ENCODE measurements at regions not wholly inside any gene's neighbourhood (a gene's known extent, or its start where the extent isn't known, plus 50 kb on each side); places are given as distances from the start of the nearest gene placed in this dataset.

DNA sequence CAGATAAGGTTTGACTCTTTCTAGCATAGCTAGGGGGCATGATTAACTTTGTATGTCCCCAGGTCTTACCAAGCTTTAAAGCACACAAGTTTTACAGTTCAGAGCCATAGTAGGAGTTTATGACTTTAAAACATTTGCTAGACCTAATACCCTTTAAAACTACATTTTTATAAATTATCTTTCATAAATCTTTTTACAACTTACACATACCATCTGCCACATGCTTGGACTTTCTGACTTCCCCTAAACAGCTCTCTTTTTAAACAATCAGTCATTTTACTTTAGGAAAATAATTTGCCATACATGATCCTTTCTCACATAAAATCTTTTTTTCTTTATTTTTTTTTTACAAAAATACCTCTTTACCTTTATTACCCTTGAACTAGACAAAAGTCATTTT is 735.3 kb upstream of the CADM2 start:
- Histone ChIP-seq H3K9ac (ENCODE audit: low read length) (no peak overlapping the region), H3K9me3 (ENCODE audit: low read length) (no peaks in the 10 kb centered on the region), H3K27me3 (ENCODE audit: insufficient read depth, low read depth, low read length) (no peaks in the 10 kb centered on the region)

DNA sequence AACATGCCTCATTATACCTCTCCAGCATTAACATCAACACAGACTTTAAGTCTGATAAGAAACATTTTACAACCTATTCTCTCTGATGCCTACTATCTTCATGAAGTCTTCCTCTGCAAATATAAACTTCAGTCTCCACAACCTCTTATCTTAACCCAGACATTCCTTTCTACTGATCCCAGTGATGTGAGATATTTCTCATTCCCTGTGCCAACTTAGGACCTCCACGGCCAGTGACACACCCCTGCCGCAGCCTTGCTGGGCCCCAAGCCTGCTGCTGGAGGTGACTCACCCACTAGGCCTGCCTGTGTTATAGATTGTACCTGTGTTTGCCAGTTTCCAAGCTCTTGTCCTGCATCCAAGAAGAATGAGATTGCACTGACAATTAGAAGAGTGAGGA is 734.5 kb upstream of the CADM2 start:
- no peaks in the 10 kb centered on the region for H4K20me1 ChIP-seq (ENCODE audit: insufficient read depth)
- H3K9ac ChIP-seq (ENCODE audit: low read length) = no peak overlapping the region
- no peaks in the 10 kb centered on the region for H3K9me3 ChIP-seq (ENCODE audit: low read length)
- TF ChIP-seq SMC3 (conservative IDR thresholded peaks at IDR 0.05; ENCODE audit: poor library complexity) (no peak), TAF1 (IDR thresholded peaks at IDR 0.05; ENCODE audit: low read depth) (no peak), MXI1 (conservative IDR thresholded peaks at IDR 0.05; ENCODE audit: poor library complexity, severe bottlenecking) (no peak), EZH2 (IDR thresholded peaks at IDR 0.05; ENCODE audit: borderline replicate concordance, insufficient read depth, low read length, poor library complexity, severe bottlenecking) (no peak), POLR2AphosphoS5 (IDR thresholded peaks at IDR 0.05) (no peak), RAD21 (conservative IDR thresholded peaks at IDR 0.05) (no peak), EP300 (conservative IDR thresholded peaks at IDR 0.05; ENCODE audit: poor library complexity, severe bottlenecking) (no peak)
- TF ChIP-seq, protein P1, sequence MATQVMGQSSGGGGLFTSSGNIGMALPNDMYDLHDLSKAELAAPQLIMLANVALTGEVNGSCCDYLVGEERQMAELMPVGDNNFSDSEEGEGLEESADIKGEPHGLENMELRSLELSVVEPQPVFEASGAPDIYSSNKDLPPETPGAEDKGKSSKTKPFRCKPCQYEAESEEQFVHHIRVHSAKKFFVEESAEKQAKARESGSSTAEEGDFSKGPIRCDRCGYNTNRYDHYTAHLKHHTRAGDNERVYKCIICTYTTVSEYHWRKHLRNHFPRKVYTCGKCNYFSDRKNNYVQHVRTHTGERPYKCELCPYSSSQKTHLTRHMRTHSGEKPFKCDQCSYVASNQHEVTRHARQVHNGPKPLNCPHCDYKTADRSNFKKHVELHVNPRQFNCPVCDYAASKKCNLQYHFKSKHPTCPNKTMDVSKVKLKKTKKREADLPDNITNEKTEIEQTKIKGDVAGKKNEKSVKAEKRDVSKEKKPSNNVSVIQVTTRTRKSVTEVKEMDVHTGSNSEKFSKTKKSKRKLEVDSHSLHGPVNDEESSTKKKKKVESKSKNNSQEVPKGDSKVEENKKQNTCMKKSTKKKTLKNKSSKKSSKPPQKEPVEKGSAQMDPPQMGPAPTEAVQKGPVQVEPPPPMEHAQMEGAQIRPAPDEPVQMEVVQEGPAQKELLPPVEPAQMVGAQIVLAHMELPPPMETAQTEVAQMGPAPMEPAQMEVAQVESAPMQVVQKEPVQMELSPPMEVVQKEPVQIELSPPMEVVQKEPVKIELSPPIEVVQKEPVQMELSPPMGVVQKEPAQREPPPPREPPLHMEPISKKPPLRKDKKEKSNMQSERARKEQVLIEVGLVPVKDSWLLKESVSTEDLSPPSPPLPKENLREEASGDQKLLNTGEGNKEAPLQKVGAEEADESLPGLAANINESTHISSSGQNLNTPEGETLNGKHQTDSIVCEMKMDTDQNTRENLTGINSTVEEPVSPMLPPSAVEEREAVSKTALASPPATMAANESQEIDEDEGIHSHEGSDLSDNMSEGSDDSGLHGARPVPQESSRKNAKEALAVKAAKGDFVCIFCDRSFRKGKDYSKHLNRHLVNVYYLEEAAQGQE (IDR thresholded peaks at IDR 0.05; ENCODE audit: borderline replicate concordance) = no peak
- TF ChIP-seq, protein P2, sequence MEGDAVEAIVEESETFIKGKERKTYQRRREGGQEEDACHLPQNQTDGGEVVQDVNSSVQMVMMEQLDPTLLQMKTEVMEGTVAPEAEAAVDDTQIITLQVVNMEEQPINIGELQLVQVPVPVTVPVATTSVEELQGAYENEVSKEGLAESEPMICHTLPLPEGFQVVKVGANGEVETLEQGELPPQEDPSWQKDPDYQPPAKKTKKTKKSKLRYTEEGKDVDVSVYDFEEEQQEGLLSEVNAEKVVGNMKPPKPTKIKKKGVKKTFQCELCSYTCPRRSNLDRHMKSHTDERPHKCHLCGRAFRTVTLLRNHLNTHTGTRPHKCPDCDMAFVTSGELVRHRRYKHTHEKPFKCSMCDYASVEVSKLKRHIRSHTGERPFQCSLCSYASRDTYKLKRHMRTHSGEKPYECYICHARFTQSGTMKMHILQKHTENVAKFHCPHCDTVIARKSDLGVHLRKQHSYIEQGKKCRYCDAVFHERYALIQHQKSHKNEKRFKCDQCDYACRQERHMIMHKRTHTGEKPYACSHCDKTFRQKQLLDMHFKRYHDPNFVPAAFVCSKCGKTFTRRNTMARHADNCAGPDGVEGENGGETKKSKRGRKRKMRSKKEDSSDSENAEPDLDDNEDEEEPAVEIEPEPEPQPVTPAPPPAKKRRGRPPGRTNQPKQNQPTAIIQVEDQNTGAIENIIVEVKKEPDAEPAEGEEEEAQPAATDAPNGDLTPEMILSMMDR (IDR thresholded peaks at IDR 0.05; ENCODE audit: poor library complexity, severe bottlenecking) = no peak
- no peaks in the 10 kb centered on the region for H3F3A ChIP-seq (ENCODE audit: insufficient read depth, low read length, poor library complexity, severe bottlenecking)
- no peak overlapping the region for H3K4me3 ChIP-seq (ENCODE audit: low read length)
- H2AFZ ChIP-seq (ENCODE audit: low read depth, low read length) = no peak overlapping the region
- H3K4me2 ChIP-seq (ENCODE audit: low read length) = no peak overlapping the region
- no peaks in the 10 kb centered on the region for H3K36me3 ChIP-seq (ENCODE audit: insufficient read depth, low read length)
- no peaks in the 10 kb centered on the region for H3K27me3 ChIP-seq (ENCODE audit: insufficient read depth, low read depth, low read length)
- no peaks in the 10 kb centered on the region for H3K79me2 ChIP-seq (replicated peaks; ENCODE audit: insufficient read depth, low read length)
- no peaks in the 10 kb centered on the region for H3K9me2 ChIP-seq (ENCODE audit: insufficient read depth, low read length)
- H3K27ac ChIP-seq (ENCODE audit: low read length) = no peak overlapping the region

More for the DNA sequence above, 735.3 kb upstream of the CADM2 start:
- H3K4me3 ChIP-seq (ENCODE audit: low read length) = no peak overlapping the region
- no peak overlapping the region for H3K4me2 ChIP-seq (ENCODE audit: low read length)
- H4K20me1 ChIP-seq (ENCODE audit: insufficient read depth) = no peaks in the 10 kb centered on the region
- H2AFZ ChIP-seq (ENCODE audit: low read depth, low read length) = no peak overlapping the region
- H3F3A ChIP-seq (ENCODE audit: insufficient read depth, low read length, poor library complexity, severe bottlenecking) = no peaks in the 10 kb centered on the region
- no peaks in the 10 kb centered on the region for H3K36me3 ChIP-seq (ENCODE audit: insufficient read depth, low read length)
- TF ChIP-seq MXI1 (conservative IDR thresholded peaks at IDR 0.05; ENCODE audit: poor library complexity, severe bottlenecking) (no peak), EP300 (conservative IDR thresholded peaks at IDR 0.05; ENCODE audit: poor library complexity, severe bottlenecking) (no peak)
- no peaks in the 10 kb centered on the region for H3K79me2 ChIP-seq (replicated peaks; ENCODE audit: insufficient read depth, low read length)
- H3K27ac ChIP-seq (ENCODE audit: low read length) = no peak overlapping the region
- no peaks in the 10 kb centered on the region for H3K9me2 ChIP-seq (ENCODE audit: insufficient read depth, low read length)

DNA sequence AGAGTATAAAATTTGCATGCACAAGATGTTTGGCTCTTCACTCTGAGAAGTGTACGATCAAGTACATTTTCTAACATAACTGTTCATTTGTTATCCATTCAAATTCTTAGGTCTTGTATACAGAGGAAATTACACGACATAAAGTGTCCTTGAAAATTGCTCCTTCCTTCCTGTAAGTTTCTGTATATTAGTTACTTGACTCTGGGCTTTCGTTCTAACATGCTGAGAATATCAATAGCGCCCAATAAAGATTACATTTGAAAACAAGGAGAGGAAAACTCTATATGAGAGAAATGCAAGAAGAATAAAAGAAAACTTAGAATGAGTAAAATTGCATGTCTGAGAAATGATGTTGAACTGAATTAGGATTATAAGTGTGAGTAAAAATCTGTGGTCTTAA is 722.5 kb upstream of the CADM2 start:
- H3K9ac ChIP-seq (ENCODE audit: low read length) = no peak overlapping the region
- no peaks in the 10 kb centered on the region for H3K79me2 ChIP-seq (replicated peaks; ENCODE audit: insufficient read depth, low read length)
- no peak overlapping the region for H3K4me2 ChIP-seq (ENCODE audit: low read length)
- H3K9me2 ChIP-seq (ENCODE audit: insufficient read depth, low read length) = no peaks in the 10 kb centered on the region
- H3K9me3 ChIP-seq (ENCODE audit: low read length) = no peaks in the 10 kb centered on the region
- no peak overlapping the region for H3K27ac ChIP-seq (ENCODE audit: low read length)
- H3F3A ChIP-seq (ENCODE audit: insufficient read depth, low read length, poor library complexity, severe bottlenecking) = no peaks in the 10 kb centered on the region
- H4K20me1 ChIP-seq (ENCODE audit: insufficient read depth) = no peaks in the 10 kb centered on the region
- H2AFZ ChIP-seq (ENCODE audit: low read depth, low read length) = no peak overlapping the region
- no peaks in the 10 kb centered on the region for H3K36me3 ChIP-seq (ENCODE audit: insufficient read depth, low read length)
- no peaks in the 10 kb centered on the region for H3K27me3 ChIP-seq (ENCODE audit: insufficient read depth, low read depth, low read length)
- TF ChIP-seq RAD21 (conservative IDR thresholded peaks at IDR 0.05) = no peak
- TF ChIP-seq SMC3 (conservative IDR thresholded peaks at IDR 0.05; ENCODE audit: poor library complexity) = no peak
- H3K4me3 ChIP-seq (ENCODE audit: low read length) = no peak overlapping the region
